Fibroblast of villous mesenchyme (primary cell): ENCODE measurements at regions not wholly inside any gene's neighbourhood (a gene's known extent, or its start where the extent isn't known, plus 50 kb on each side); places are given as distances from the start of the nearest gene placed in this dataset.

Experiments
- DNase-seq: peaks from one replicate; pipeline ENCODE4 v3.0.0-alpha.2; 2010; ENCODE audit warnings: low read depth
- H3K4me3 ChIP-seq: 2 replicates; pipeline ENCODE4 v1.5.1; 2011; ENCODE audit warnings: low read depth, mild to moderate bottlenecking, low read length
- TF ChIP-seq, protein P1 (sequence below): IDR thresholded peaks from 2 replicates; pipeline ENCODE4 v1.5.1; 2012; ENCODE audit warnings: low read depth, mild to moderate bottlenecking, low read length; ENCODE audit not compliant: insufficient read depth

DNA sequence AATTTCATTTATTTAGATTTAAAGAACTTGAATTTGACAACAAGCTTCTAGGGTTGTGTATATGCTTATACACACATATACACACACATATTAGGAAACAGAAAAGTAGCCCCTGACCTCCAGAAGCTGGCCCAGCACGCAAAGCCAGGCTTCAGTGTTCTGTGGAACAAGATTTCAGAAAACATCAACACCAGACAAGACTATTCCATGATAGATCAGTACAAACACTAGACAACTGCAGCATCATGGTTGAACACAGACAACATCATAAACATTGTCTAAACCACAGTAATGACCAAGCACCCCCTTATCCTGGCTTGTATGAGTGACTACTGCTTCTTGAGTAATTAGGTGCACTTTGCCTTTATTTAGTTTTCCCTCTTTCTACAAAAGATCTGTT, 457.6 kb downstream of the TMEM182 start:
- TF ChIP-seq, protein P1, sequence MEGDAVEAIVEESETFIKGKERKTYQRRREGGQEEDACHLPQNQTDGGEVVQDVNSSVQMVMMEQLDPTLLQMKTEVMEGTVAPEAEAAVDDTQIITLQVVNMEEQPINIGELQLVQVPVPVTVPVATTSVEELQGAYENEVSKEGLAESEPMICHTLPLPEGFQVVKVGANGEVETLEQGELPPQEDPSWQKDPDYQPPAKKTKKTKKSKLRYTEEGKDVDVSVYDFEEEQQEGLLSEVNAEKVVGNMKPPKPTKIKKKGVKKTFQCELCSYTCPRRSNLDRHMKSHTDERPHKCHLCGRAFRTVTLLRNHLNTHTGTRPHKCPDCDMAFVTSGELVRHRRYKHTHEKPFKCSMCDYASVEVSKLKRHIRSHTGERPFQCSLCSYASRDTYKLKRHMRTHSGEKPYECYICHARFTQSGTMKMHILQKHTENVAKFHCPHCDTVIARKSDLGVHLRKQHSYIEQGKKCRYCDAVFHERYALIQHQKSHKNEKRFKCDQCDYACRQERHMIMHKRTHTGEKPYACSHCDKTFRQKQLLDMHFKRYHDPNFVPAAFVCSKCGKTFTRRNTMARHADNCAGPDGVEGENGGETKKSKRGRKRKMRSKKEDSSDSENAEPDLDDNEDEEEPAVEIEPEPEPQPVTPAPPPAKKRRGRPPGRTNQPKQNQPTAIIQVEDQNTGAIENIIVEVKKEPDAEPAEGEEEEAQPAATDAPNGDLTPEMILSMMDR, result no peak
- H3K4me3 ChIP-seq, result no peak overlapping the region
- no peak for DNase-seq

DNA sequence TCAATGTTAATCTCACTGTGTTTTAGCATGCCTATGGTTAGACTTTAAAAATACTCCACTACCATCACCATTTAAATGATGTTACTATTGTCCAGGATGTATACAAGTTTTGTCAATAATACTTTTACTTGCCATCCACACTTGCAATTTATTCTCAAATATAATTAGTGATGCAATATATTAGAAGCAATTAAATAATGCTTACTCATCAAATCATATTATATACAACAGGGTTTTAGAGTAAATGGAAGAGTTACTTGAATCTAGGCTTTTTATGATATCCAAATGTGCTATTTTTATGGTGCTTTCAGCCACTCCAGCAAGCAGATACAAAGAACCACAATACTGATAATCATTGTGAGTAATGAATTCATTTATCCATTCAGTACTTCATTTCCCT, 461.1 kb downstream of the TMEM182 start:
- DNase-seq, result no peak
- TF ChIP-seq, protein P1, result no peak
- H3K4me3 ChIP-seq, result no peak overlapping the region

DNA sequence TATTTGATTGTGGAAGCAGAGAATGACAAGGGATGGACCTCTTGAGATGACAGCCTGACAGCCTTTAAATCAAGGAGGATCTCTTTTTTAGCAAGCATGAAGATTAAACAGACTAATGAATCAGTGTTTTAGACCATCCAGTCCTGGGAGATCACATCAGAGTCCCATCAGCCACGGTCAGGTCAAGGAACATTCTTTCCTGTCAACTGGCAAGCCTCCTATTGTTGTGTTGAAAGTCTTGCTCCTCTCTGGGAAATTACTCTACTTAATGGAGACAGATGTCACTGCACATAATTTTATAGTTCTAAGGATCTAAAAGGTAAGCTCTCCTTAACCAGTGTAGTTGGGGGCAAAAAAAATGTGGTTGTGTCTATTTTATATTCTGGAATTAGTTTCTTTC, 469.0 kb downstream of the TMEM182 start:
- TF ChIP-seq, protein P1, result no peak
- H3K4me3 ChIP-seq, result no peak overlapping the region

DNA sequence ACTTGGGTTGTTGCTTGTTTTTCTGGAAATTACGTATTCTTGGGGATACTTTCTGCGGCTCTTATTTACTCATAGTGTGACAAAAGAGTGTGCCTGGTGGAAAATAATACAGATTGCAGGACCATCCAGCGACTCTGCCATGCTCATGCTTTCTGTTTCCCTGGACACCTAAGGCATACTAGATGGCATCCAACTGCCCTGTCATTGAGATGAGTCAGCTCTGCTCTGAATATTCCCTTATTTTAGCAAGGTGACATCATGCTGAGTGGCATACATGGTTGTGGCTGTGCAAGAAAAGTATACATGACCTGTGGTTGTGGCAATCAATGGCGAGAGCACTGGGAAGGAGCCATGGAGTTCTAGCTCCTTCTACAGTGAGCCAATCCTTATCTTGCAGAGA, 471.0 kb downstream of the TMEM182 start:
- DNase-seq, result no peak
- H3K4me3 ChIP-seq, result no peak overlapping the region
- TF ChIP-seq, protein P1, result no peak

More for the DNA sequence above, 469.0 kb downstream of the TMEM182 start:
- no peak for DNase-seq

DNA sequence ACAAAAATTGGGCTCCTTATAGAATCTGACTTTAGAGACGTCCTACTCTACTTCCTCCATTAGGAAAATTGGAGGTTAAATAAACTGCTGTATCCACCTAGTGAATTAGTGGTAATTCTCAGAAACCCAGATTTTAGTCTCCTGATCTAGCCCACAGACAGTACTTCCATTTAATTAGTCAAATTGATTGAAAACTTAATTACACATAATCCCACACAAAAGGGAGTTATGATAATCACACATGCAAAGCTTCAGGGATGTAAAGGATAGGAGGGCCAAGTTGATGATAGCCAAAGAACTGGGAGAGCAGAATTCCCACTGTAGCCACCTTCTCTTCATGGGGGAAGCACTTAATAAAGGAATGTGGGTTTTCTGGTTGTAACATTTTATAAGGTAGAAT, 471.9 kb downstream of the TMEM182 start:
- TF ChIP-seq, protein P1, result no peak
- no peak overlapping the region for H3K4me3 ChIP-seq
- DNase-seq, result no peak

DNA sequence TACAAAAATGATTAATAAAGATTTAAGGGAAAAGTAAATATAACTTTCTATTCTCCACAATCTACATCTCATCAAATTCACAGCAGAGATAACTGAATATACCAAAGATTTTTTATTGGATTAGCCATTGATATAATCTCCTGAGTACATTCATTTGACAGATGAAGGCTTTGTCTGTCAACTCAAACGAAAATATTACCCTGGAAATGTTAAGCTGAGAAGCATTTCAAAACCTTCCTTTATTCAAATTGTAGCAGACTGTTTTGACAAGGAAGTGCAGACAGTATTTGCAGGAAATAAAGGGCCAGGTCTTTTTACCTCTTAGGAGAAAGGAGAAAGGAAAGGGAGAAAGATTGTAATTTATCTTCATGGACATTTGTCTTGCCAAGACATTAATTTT, 473.5 kb downstream of the TMEM182 start:
- TF ChIP-seq, protein P1, result no peak
- no peak overlapping the region for H3K4me3 ChIP-seq
- no peak for DNase-seq

DNA sequence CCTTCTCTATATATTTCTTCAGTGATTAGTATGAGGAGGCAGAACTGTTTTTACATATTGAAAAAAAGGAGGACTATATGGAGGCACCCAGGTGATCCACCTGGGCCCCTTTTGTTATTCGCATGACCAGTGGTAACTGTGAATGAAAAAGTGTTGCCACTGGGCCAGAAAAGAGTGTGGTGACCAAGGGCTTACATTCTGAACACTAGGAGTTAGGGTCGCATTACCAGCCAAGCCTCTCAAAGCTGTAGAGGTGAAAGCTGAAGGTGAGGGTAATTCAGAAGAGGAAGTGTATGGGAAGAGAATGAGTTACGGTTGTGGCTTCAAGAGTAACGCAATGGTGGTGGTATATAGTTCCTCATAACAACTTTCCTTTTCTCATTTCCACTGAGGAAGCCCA, 487.6 kb downstream of the TMEM182 start:
- TF ChIP-seq, protein P1, result no peak
- no peak for DNase-seq
- no peak overlapping the region for H3K4me3 ChIP-seq
